ENCODE measurements at regions not wholly inside any gene's neighbourhood (a gene's known extent, or its start where the extent isn't known, plus 50 kb on each side); places are given as distances from the start of the nearest gene placed in this dataset.

- TF ChIP-seq EZH2 (IDR thresholded peaks at IDR 0.05; ENCODE audit: insufficient read depth, poor library complexity, severe bottlenecking) = no peak
- TF ChIP-seq EZH2phosphoT487 (IDR thresholded peaks at IDR 0.05; ENCODE audit: insufficient read depth, low read depth) = no peak
Observed at GRCh38 chr12:85633491-85633890, 202.7 kb downstream of the RASSF9 start.

Measured in GM23248 (cell line).